ENCODE measurements at regions not wholly inside any gene's neighbourhood (a gene's known extent, or its start where the extent isn't known, plus 50 kb on each side); places are given as distances from the start of the nearest gene placed in this dataset.

DNA sequence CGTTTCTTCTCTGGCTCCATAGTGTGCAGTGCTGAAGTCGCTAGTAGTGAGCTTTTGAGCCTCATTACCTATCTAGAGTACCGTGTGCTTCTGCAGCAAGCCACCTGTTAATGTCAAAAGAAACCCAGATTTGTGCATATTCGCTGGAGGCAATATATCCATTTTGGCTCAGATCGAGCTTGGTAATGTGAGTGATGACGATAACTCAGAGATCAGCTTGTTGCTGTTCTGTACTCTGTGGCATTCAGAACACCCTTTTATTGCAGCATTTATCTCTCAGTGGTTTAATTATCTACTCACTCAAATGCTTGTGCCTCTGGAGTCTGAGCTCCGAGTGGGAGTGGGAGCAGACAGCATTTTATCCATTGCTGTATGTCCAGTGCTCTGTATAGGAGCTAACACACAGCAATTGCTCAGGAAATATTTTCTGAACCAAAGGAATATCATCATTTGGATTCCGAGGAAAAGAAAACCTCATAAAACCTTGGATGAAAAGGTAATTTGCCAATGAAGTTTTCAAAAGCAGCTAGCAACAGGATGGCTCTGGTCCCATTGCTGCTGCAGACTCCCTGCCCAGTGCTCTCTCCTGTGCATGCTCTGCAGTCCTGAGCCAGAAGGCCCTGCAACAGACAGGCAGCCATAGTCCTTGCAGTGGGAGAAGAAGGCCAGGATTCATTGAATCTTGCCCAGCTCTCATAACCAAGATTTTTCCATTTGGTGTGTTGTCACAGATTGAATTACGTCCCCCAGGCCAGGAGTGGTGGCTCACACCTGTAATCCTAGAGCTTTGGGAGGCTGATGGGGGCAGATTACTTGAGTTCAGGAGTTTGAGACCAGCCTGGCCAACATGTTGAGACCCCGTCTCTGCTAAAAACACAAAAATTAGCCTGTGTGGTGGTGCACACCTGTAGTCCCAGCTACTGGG, 183.8 kb downstream of the MYCN start:
- Histone ChIP-seq H3K9me3 (ENCODE audit: severe bottlenecking) (peaks cover 9% of the 10 kb centered on the region), H3K36me3 (no peaks in the 10 kb centered on the region; the same call in 1 of the 2 replicates), H3K27me3 (ENCODE audit: insufficient read depth, low read depth, severe bottlenecking) (no peaks in the 10 kb centered on the region), H3K27ac (no peak overlapping the region), H3K4me3 (ENCODE audit: low read depth, low read length) (no peak overlapping the region)
- no peak for DNase-seq
- TF ChIP-seq, protein P1, sequence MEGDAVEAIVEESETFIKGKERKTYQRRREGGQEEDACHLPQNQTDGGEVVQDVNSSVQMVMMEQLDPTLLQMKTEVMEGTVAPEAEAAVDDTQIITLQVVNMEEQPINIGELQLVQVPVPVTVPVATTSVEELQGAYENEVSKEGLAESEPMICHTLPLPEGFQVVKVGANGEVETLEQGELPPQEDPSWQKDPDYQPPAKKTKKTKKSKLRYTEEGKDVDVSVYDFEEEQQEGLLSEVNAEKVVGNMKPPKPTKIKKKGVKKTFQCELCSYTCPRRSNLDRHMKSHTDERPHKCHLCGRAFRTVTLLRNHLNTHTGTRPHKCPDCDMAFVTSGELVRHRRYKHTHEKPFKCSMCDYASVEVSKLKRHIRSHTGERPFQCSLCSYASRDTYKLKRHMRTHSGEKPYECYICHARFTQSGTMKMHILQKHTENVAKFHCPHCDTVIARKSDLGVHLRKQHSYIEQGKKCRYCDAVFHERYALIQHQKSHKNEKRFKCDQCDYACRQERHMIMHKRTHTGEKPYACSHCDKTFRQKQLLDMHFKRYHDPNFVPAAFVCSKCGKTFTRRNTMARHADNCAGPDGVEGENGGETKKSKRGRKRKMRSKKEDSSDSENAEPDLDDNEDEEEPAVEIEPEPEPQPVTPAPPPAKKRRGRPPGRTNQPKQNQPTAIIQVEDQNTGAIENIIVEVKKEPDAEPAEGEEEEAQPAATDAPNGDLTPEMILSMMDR (IDR thresholded peaks at IDR 0.05; ENCODE audit: low read depth, low read length) = no peak

DNA sequence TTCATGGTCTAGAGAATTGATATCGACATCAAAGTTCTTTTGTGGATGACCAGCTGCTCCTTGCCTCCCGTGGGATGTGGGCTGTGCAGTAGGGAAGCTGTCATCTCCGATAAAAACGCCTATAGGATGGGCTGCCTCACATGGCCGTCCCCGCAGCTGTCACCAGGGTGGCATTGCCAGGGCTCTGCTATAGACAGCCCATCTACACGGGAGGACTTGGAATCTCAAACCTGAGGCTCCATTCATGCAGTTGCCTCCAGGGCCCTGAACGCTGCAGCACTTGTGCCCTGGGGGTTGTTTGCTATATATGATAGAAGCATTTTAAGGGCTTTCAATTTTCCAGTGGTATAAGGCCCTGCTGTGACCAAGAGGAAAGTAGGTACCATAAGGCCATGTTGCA, 183.1 kb downstream of the MYCN start:
- H3K4me3 ChIP-seq (ENCODE audit: low read depth, low read length) = no peak overlapping the region
- H3K36me3 ChIP-seq = no peaks in the 10 kb centered on the region; the same call in 1 of the 2 replicates
- TF ChIP-seq, protein P1 (IDR thresholded peaks at IDR 0.05; ENCODE audit: low read depth, low read length) = no peak
- H3K27me3 ChIP-seq (ENCODE audit: insufficient read depth, low read depth, severe bottlenecking) = no peaks in the 10 kb centered on the region
- no peak for DNase-seq
- no peak overlapping the region for H3K27ac ChIP-seq
- H3K9me3 ChIP-seq (ENCODE audit: severe bottlenecking) = peaks cover 9% of the 10 kb centered on the region

DNA sequence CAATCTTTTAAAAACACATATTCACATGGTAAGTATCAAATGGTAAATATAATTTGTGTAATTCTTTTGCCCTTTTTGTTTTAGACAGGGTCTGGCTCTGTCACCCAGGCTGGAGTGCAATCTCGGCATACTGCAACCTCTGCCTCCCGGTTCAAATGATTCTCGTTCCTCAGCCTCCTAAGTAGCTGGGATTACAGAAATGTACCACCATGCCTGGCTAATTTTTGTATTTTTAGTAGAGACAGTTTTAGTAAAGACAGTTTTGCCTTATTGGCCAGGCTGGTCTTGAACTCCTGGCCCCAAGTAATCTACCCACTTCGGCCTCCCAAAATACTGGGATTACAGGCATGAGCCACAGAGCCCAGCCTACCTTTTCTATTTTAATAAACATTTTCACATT, 182.2 kb downstream of the MYCN start:
- no peak for DNase-seq
- Histone ChIP-seq H3K36me3 (no peaks in the 10 kb centered on the region; the same call in 1 of the 2 replicates), H3K27me3 (ENCODE audit: insufficient read depth, low read depth, severe bottlenecking) (no peaks in the 10 kb centered on the region), H3K4me3 (ENCODE audit: low read depth, low read length) (no peak overlapping the region), H3K9me3 (ENCODE audit: severe bottlenecking) (peaks cover 9% of the 10 kb centered on the region), H3K27ac (no peak overlapping the region)
- TF ChIP-seq, protein P1 (IDR thresholded peaks at IDR 0.05; ENCODE audit: low read depth, low read length) = no peak

DNA sequence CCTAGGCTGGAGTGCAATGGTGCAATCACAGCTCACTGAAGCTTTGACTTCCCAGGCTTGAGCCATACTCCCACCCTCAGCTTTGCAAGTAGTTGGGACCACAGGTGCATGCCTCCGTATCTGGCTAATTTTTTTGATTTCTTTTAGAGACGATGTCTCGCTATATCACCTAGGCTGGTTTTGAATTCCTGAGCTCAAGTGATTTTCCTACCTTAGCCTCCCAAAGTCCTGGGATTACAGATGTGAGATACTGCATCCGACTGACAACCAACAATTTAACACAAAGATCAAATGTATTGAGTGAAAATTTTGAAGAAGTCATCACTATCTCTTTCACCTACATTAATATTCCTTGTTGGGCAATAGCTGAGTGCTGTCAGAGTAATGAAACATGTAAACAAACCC, 181.6 kb downstream of the MYCN start:
- TF ChIP-seq, protein P1 (IDR thresholded peaks at IDR 0.05; ENCODE audit: low read depth, low read length) = no peak
- H3K36me3 ChIP-seq = no peaks in the 10 kb centered on the region; the same call in 1 of the 2 replicates
- peaks cover 9% of the 10 kb centered on the region for H3K9me3 ChIP-seq (ENCODE audit: severe bottlenecking)
- no peak overlapping the region for H3K4me3 ChIP-seq (ENCODE audit: low read depth, low read length)
- no peaks in the 10 kb centered on the region for H3K27me3 ChIP-seq (ENCODE audit: insufficient read depth, low read depth, severe bottlenecking)
- DNase-seq = no peak
- no peak overlapping the region for H3K27ac ChIP-seq

DNA sequence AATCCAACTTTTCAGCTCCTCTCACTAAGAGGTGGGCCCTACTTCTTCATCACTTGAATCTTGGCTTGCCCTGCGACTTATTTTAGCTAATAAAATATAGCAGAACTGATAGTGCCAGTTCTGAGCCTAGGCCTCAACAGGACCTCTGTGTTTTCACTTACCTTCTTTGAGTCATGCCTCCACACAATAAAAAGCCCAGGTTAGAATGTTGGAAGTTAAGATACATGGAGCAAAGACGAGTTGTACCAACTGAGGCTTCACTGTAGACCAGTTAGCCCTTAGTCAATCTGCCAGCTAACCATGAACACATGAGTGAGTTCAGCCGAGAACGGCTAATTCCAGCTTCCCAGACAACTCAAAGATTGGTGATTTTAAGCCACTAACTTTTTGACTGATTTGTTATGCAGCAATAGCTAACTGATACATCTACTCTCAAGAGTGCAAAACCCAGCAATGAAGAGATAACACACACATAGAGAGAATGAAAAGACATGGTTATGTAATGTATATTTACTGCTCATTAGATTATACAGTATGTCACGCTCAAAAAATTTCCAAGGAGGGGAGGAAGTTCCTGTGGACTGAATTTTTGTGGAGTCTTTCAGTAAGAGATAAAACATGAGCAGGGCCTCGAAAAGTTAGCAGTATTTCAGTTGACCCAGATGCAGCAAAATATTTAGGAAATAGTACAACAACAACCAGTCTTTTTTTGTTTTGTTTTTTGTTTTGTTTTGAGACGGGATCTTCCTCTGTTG, 181.1 kb downstream of the MYCN start:
- peaks cover 9% of the 10 kb centered on the region for H3K9me3 ChIP-seq (ENCODE audit: severe bottlenecking)
- H3K36me3 ChIP-seq = no peaks in the 10 kb centered on the region; the same call in 1 of the 2 replicates
- H3K27ac ChIP-seq = no peak overlapping the region
- H3K4me3 ChIP-seq (ENCODE audit: low read depth, low read length) = no peak overlapping the region
- DNase-seq = no peak
- H3K27me3 ChIP-seq (ENCODE audit: insufficient read depth, low read depth, severe bottlenecking) = no peaks in the 10 kb centered on the region
- TF ChIP-seq, protein P1 (IDR thresholded peaks at IDR 0.05; ENCODE audit: low read depth, low read length) = no peak

Measured in WERI-Rb-1 (cell line).